ENCODE measurements at regions not wholly inside any gene's neighbourhood (a gene's known extent, or its start where the extent isn't known, plus 50 kb on each side); places are given as distances from the start of the nearest gene placed in this dataset.

GRCh38 chr17:45729294-45729907 lies 54.7 kb upstream of the CRHR1 start:
- TF ChIP-seq POLR2A (IDR thresholded peaks at IDR 0.05) (no peak), CTCF (IDR thresholded peaks at IDR 0.05) (no peak), EP300 (IDR thresholded peaks at IDR 0.05; ENCODE audit: low read depth) (no peak)

Data from transverse colon (tissue), 3 donors.